Liver (tissue), 8 donors: ENCODE measurements at regions not wholly inside any gene's neighbourhood (a gene's known extent, or its start where the extent isn't known, plus 50 kb on each side); places are given as distances from the start of the nearest gene placed in this dataset.

Experiments
- DNase-seq: peaks from one replicate; pipeline ENCODE4 v3.0.0-alpha.2; 2017; ENCODE audit warnings: low spot score
- H3K27ac ChIP-seq, 2 donors: one replicate each; pipeline ENCODE4 v1.7.0; 2013; ENCODE audit warnings: inconsistent platforms in 2 of 2, low read length in 2 of 2, control low read depth in 1 of 2, low read depth in 1 of 2, mild to moderate bottlenecking in 1 of 2
- H3K27me3 ChIP-seq, 4 donors: one replicate each; pipeline versions ENCODE4 v1.6.1 to v1.7.0; 2013; ENCODE audit warnings: low read length in 3 of 4, inconsistent platforms in 1 of 4, mild to moderate bottlenecking in 1 of 4, moderate library complexity in 1 of 4; ENCODE audit not compliant: control insufficient read depth in 4 of 4, insufficient read depth in 4 of 4
- H3K36me3 ChIP-seq, 4 donors: one replicate each; pipeline versions ENCODE4 v1.6.1 to v1.7.0; 2013; ENCODE audit warnings: low read length in 3 of 4, mild to moderate bottlenecking in 3 of 4, low read depth in 1 of 4, moderate library complexity in 1 of 4; ENCODE audit not compliant: control insufficient read depth in 4 of 4, insufficient read depth in 3 of 4
- H3K4me1 ChIP-seq, 4 donors: one replicate each; pipeline versions ENCODE4 v1.6.1 to v1.7.0; 2013; ENCODE audit warnings: low read length in 3 of 4, mild to moderate bottlenecking in 3 of 4, moderate library complexity in 1 of 4; ENCODE audit not compliant: control insufficient read depth in 4 of 4, insufficient read depth in 4 of 4
- H3K4me3 ChIP-seq, 3 donors: one replicate each; pipeline versions ENCODE4 v1.6.1 to v1.7.0; 2013; ENCODE audit warnings: low read length in 3 of 3, control low read depth in 1 of 3, low read depth in 1 of 3, mild to moderate bottlenecking in 1 of 3
- H3K9ac ChIP-seq, 2 donors: one replicate each; pipeline ENCODE4 v1.7.0; 2013; ENCODE audit warnings: low read length in 2 of 2, mild to moderate bottlenecking in 2 of 2, moderate library complexity in 2 of 2, control low read depth in 1 of 2, low read depth in 1 of 2
- H3K9me3 ChIP-seq, 4 donors: one replicate each; pipeline versions ENCODE4 v1.6.1 to v1.7.0; 2013; ENCODE audit warnings: low read length in 3 of 4; ENCODE audit not compliant: control insufficient read depth in 4 of 4
- EGR1 ChIP-seq, 2 donors: IDR thresholded peaks; 2 replicates each; pipeline ENCODE4 v1.6.1; 2016 to 2018; ENCODE audit warnings: antibody characterized with exemption in 2 of 2, low read depth in 2 of 2
- FOXA2 ChIP-seq: IDR thresholded peaks from 2 replicates; pipeline ENCODE4 v1.6.1; 2016; ENCODE audit warnings: antibody characterized with exemption
- GABPA ChIP-seq, 2 donors: IDR thresholded peaks in 1 of 2; conservative IDR thresholded peaks in 1 of 2; 2 replicates each; pipeline ENCODE4 v1.6.1; 2016; ENCODE audit warnings: antibody characterized with exemption in 2 of 2, mild to moderate bottlenecking in 1 of 2, moderate library complexity in 1 of 2
- HNF4A ChIP-seq, 2 donors: conservative IDR thresholded peaks; 2 replicates each; pipeline ENCODE4 v1.6.1; 2016; ENCODE audit warnings: antibody characterized with exemption in 2 of 2, mild to moderate bottlenecking in 2 of 2
- HNF4G ChIP-seq: IDR thresholded peaks from 2 replicates; pipeline ENCODE4 v1.6.1; 2016; ENCODE audit warnings: antibody characterized with exemption
- JUND ChIP-seq, 2 donors: IDR thresholded peaks; 2 replicates each; pipeline ENCODE4 v1.6.1; 2016; ENCODE audit warnings: antibody characterized with exemption in 2 of 2
- NR2F2 ChIP-seq: IDR thresholded peaks from 2 replicates; pipeline ENCODE4 v1.6.1; 2016; ENCODE audit warnings: antibody characterized with exemption
- RXRA ChIP-seq, 2 donors: IDR thresholded peaks; 2 replicates each; pipeline ENCODE4 v1.6.1; 2017 to 2018; ENCODE audit warnings: antibody characterized with exemption in 2 of 2, mild to moderate bottlenecking in 1 of 2
- SP1 ChIP-seq: IDR thresholded peaks from 2 replicates; pipeline ENCODE4 v1.6.1; 2018; ENCODE audit warnings: antibody characterized with exemption, mild to moderate bottlenecking
- TAF1 ChIP-seq: conservative IDR thresholded peaks from 2 replicates; pipeline ENCODE4 v1.6.1; 2016; ENCODE audit warnings: antibody characterized with exemption, mild to moderate bottlenecking
- YY1 ChIP-seq: IDR thresholded peaks from 2 replicates; pipeline ENCODE4 v1.6.1; 2016; ENCODE audit warnings: antibody characterized with exemption, mild to moderate bottlenecking
- WGBS: extraction: QIAGEN DNeasy Blood & Tissue Kit; methylation state at CpG from one replicate; pipeline ENCODE4 v1.1.7; 2013; 5-methylcytosine and 5-hydroxymethylcytosine counted together
- TF ChIP-seq, protein P1 (sequence below): IDR thresholded peaks from 2 replicates; pipeline ENCODE4 v1.6.1; 2016; ENCODE audit warnings: antibody characterized with exemption
- TF ChIP-seq, protein P2 (sequence below): IDR thresholded peaks from 2 replicates; pipeline ENCODE4 v1.6.1; 2016; ENCODE audit warnings: antibody characterized with exemption, mild to moderate bottlenecking
- TF ChIP-seq, protein P3 (sequence below): fragments of 150-350 bp; IDR thresholded peaks from 2 replicates; pipeline ENCODE4 v1.5.1; 2017; ENCODE audit warnings: improper control_type of control experiment, low read depth, low read length; ENCODE audit not compliant: missing input control
- TF ChIP-seq, protein P4 (sequence below): IDR thresholded peaks from 2 replicates; pipeline ENCODE4 v1.6.1; 2016; ENCODE audit warnings: antibody characterized with exemption
- donor health status: healthy.
- donor health status: healthy.
- donor health status: healthy.
- donor health status: healthy.
- donor health status: healthy.

DNA sequence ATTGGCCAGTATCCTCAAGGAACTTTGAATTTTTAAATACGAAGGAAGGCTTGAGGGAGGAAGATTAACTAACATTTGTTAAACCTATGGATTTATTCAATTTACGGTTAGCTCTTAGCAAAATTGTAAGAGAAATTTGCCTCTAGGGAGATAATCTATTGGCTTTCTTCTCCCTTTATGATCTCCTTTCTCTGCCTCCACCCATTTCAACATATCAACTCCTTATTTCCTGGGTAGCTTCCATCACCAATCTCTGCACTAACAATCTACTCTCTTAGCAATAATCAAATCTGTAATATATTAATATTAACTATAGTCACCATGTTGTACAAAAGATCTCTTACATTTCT, 233.9 kb upstream of the CSNK1A1L start:
- 81% methylated on average over 2 of the region's 2 CpGs for WGBS
- H3K27ac ChIP-seq: no peak overlapping the region
- TF ChIP-seq, protein P1, sequence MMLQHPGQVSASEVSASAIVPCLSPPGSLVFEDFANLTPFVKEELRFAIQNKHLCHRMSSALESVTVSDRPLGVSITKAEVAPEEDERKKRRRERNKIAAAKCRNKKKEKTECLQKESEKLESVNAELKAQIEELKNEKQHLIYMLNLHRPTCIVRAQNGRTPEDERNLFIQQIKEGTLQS: no peak
- TF ChIP-seq RXRA (IDR thresholded peaks at IDR 0.05): no peak
- TF ChIP-seq HNF4A (conservative IDR thresholded peaks at IDR 0.05): no peak
- TF ChIP-seq, protein P2, sequence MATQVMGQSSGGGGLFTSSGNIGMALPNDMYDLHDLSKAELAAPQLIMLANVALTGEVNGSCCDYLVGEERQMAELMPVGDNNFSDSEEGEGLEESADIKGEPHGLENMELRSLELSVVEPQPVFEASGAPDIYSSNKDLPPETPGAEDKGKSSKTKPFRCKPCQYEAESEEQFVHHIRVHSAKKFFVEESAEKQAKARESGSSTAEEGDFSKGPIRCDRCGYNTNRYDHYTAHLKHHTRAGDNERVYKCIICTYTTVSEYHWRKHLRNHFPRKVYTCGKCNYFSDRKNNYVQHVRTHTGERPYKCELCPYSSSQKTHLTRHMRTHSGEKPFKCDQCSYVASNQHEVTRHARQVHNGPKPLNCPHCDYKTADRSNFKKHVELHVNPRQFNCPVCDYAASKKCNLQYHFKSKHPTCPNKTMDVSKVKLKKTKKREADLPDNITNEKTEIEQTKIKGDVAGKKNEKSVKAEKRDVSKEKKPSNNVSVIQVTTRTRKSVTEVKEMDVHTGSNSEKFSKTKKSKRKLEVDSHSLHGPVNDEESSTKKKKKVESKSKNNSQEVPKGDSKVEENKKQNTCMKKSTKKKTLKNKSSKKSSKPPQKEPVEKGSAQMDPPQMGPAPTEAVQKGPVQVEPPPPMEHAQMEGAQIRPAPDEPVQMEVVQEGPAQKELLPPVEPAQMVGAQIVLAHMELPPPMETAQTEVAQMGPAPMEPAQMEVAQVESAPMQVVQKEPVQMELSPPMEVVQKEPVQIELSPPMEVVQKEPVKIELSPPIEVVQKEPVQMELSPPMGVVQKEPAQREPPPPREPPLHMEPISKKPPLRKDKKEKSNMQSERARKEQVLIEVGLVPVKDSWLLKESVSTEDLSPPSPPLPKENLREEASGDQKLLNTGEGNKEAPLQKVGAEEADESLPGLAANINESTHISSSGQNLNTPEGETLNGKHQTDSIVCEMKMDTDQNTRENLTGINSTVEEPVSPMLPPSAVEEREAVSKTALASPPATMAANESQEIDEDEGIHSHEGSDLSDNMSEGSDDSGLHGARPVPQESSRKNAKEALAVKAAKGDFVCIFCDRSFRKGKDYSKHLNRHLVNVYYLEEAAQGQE: no peak
- no peak for TF ChIP-seq EGR1 (IDR thresholded peaks at IDR 0.05; ENCODE audit: low read depth in 2 of 2)
- TF ChIP-seq NR2F2: no peak
- TF ChIP-seq HNF4G: no peak
- TF ChIP-seq FOXA2: no peak
- no peak for TF ChIP-seq JUND (IDR thresholded peaks at IDR 0.05)
- no peak for TF ChIP-seq YY1
- no peak for TF ChIP-seq TAF1
- no peak for TF ChIP-seq GABPA (IDR thresholded peaks at IDR 0.05 in 1 of 2, conservative IDR thresholded peaks at IDR 0.05 in 1 of 2)
- TF ChIP-seq, protein P3, sequence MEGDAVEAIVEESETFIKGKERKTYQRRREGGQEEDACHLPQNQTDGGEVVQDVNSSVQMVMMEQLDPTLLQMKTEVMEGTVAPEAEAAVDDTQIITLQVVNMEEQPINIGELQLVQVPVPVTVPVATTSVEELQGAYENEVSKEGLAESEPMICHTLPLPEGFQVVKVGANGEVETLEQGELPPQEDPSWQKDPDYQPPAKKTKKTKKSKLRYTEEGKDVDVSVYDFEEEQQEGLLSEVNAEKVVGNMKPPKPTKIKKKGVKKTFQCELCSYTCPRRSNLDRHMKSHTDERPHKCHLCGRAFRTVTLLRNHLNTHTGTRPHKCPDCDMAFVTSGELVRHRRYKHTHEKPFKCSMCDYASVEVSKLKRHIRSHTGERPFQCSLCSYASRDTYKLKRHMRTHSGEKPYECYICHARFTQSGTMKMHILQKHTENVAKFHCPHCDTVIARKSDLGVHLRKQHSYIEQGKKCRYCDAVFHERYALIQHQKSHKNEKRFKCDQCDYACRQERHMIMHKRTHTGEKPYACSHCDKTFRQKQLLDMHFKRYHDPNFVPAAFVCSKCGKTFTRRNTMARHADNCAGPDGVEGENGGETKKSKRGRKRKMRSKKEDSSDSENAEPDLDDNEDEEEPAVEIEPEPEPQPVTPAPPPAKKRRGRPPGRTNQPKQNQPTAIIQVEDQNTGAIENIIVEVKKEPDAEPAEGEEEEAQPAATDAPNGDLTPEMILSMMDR: no peak
- TF ChIP-seq SP1: no peak

DNA sequence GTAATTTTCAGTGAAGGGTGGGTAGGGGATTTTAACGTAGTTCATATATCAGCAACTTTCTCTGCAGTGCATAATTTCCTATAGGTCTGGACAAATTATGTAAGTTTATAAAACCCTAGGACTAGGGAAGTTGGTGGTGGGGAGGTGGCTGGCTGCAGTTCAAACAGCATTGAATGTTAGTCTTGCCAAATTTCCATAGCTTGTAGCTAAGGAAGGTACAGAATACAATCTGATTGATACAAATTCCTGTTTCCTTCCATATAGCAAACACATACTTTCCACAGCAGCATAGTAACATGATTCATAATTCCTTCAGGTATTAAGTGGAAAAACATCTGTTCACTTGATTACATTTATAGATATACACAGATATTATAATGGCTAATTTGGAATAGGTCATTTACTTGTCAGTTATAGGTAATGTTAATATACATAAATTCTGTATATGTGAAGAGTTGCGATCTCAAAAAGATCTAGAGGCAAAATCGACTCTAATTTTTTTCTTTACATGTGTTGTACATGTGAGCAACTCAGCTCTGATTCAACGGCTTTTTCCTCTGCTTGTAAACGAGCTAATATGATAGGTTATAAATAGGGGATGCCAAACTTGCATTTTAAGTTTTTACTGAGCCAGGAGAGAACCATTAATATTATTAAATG, 233.4 kb upstream of the CSNK1A1L start:
- Histone ChIP-seq H3K27me3 (peaks cover 0 to 2% (median 0%) of the 10 kb centered on the region in 4 donors), H3K4me1 (no peaks in the 10 kb centered on the region), H3K36me3 (no peaks in the 10 kb centered on the region), H3K9me3 (no peaks in the 10 kb centered on the region), H3K4me3 (no peak overlapping the region), H3K9ac (no peak overlapping the region), H3K27ac (no peak overlapping the region)
- WGBS: 65% methylated on average over 5 of the region's 5 CpGs
- no peak for TF ChIP-seq YY1
- TF ChIP-seq, protein P4, sequence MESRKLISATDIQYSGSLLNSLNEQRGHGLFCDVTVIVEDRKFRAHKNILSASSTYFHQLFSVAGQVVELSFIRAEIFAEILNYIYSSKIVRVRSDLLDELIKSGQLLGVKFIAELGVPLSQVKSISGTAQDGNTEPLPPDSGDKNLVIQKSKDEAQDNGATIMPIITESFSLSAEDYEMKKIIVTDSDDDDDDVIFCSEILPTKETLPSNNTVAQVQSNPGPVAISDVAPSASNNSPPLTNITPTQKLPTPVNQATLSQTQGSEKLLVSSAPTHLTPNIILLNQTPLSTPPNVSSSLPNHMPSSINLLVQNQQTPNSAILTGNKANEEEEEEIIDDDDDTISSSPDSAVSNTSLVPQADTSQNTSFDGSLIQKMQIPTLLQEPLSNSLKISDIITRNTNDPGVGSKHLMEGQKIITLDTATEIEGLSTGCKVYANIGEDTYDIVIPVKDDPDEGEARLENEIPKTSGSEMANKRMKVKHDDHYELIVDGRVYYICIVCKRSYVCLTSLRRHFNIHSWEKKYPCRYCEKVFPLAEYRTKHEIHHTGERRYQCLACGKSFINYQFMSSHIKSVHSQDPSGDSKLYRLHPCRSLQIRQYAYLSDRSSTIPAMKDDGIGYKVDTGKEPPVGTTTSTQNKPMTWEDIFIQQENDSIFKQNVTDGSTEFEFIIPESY: no peak
- TF ChIP-seq, protein P1: no peak
- no peak for TF ChIP-seq TAF1
- no peak for DNase-seq

More for the DNA sequence above, 233.9 kb upstream of the CSNK1A1L start:
- Histone ChIP-seq H3K4me1 (no peaks in the 10 kb centered on the region), H3K9me3 (no peaks in the 10 kb centered on the region), H3K9ac (no peak overlapping the region), H3K36me3 (no peaks in the 10 kb centered on the region), H3K4me3 (no peak overlapping the region), H3K27me3 (peaks cover 0 to 2% (median 0%) of the 10 kb centered on the region in 4 donors)
- no peak for DNase-seq
